ENCODE measurements at regions not wholly inside any gene's neighbourhood (a gene's known extent, or its start where the extent isn't known, plus 50 kb on each side); places are given as distances from the start of the nearest gene placed in this dataset.

- peaks cover 2% of the 10 kb centered on the region for H3K9me3 ChIP-seq (ENCODE audit: low read depth)
- H3K27ac ChIP-seq = no peak overlapping the region
- 31% methylated on average over 2 of the region's 2 CpGs for WGBS, 2 experiments (ENCODE audit: low coverage in 1 of 2, low lambda C conversion rate in 2 of 2, missing lambda C conversion rate in 2 of 2)
- no peak overlapping the region for H3K4me2 ChIP-seq (ENCODE audit: unreplicated experiment)
- no peaks in the 10 kb centered on the region for H3K4me1 ChIP-seq (ENCODE audit: insufficient read depth)
- DNase-seq = no peak
- H3K27me3 ChIP-seq (replicated peaks; ENCODE audit: insufficient read depth) = no peaks in the 10 kb centered on the region
- in situ Hi-C loops (cut with MboI) = loop anchor here (25.0 kb wide), 2 partner anchors 787 to 1112 kb away; no protein-coding TSS in a partner anchor
- H3K9ac ChIP-seq = no peak overlapping the region
- no peaks in the 10 kb centered on the region for H4K20me1 ChIP-seq (ENCODE audit: insufficient read depth)
- no peaks in the 10 kb centered on the region for H3K79me2 ChIP-seq (ENCODE audit: insufficient read depth)
- H3F3A ChIP-seq (ENCODE audit: insufficient read depth) = no peaks in the 10 kb centered on the region
- no peak overlapping the region for H2AFZ ChIP-seq
- H3K36me3 ChIP-seq (ENCODE audit: low read depth) = no peaks in the 10 kb centered on the region
- H3K4me3 ChIP-seq = no peak overlapping the region
- H3K9me2 ChIP-seq (ENCODE audit: insufficient read depth) = no peaks in the 10 kb centered on the region
- TF ChIP-seq EZH2 (IDR thresholded peaks at IDR 0.05; ENCODE audit: insufficient read depth, poor library complexity, severe bottlenecking) (no peak), EZH2phosphoT487 (IDR thresholded peaks at IDR 0.05; ENCODE audit: insufficient read depth, low read depth) (no peak)
Measured at GRCh38 chr6:163974322-163974721, 559.8 kb downstream of the QKI start.

GRCh38 chr6:163971841-163972838, 557.6 kb downstream of the QKI start:
- in situ Hi-C loops (cut with MboI) = loop anchor here (25.0 kb wide), 2 partner anchors 785 to 1110 kb away; no protein-coding TSS in a partner anchor
- WGBS, 2 experiments (ENCODE audit: low coverage in 1 of 2, low lambda C conversion rate in 2 of 2, missing lambda C conversion rate in 2 of 2) = 86% methylated on average over 55 to 59 of the region's 59 CpGs
- no peak overlapping the region for H3K27ac ChIP-seq
- H3K36me3 ChIP-seq (ENCODE audit: low read depth) = no peaks in the 10 kb centered on the region
- H3K79me2 ChIP-seq (ENCODE audit: insufficient read depth) = no peaks in the 10 kb centered on the region
- no peaks in the 10 kb centered on the region for H3K4me1 ChIP-seq (ENCODE audit: insufficient read depth)
- no peaks in the 10 kb centered on the region for H3F3A ChIP-seq (ENCODE audit: insufficient read depth)
- no peaks in the 10 kb centered on the region for H3K27me3 ChIP-seq (replicated peaks; ENCODE audit: insufficient read depth)
- H3K9me3 ChIP-seq (ENCODE audit: low read depth) = no peaks in the 10 kb centered on the region
- H3K9me2 ChIP-seq (ENCODE audit: insufficient read depth) = no peaks in the 10 kb centered on the region
- no peak overlapping the region for H3K4me2 ChIP-seq (ENCODE audit: unreplicated experiment)
- H4K20me1 ChIP-seq (ENCODE audit: insufficient read depth) = no peaks in the 10 kb centered on the region
- TF ChIP-seq EZH2phosphoT487 (IDR thresholded peaks at IDR 0.05; ENCODE audit: insufficient read depth, low read depth) (no peak), EZH2 (IDR thresholded peaks at IDR 0.05; ENCODE audit: insufficient read depth, poor library complexity, severe bottlenecking) (no peak)
- no peak overlapping the region for H3K4me3 ChIP-seq
- no peak overlapping the region for H2AFZ ChIP-seq
- no peak overlapping the region for H3K9ac ChIP-seq
- DNase-seq = no peak

GRCh38 chr6:163970846-163971564, 556.5 kb downstream of the QKI start:
- 43% methylated on average over 13 of the region's 13 CpGs for whole genome bisulfite sequencing, 2 experiments (ENCODE audit: low coverage in 1 of 2, low lambda C conversion rate in 2 of 2, missing lambda C conversion rate in 2 of 2)

More at GRCh38 chr6:163970846-163971564, 556.5 kb downstream of the QKI start:
- DNase-seq = no peak
- in situ Hi-C loops (cut with MboI) = loop anchor here (25.0 kb wide), 2 partner anchors 784 to 1109 kb away; no protein-coding TSS in a partner anchor
- H4K20me1 ChIP-seq (ENCODE audit: insufficient read depth) = no peaks in the 10 kb centered on the region
- H3K36me3 ChIP-seq (ENCODE audit: low read depth) = no peaks in the 10 kb centered on the region
- no peak overlapping the region for H3K27ac ChIP-seq
- H3K4me1 ChIP-seq (ENCODE audit: insufficient read depth) = no peaks in the 10 kb centered on the region
- H3K9me2 ChIP-seq (ENCODE audit: insufficient read depth) = no peaks in the 10 kb centered on the region
- H3K4me2 ChIP-seq (ENCODE audit: unreplicated experiment) = no peak overlapping the region
- H3K9me3 ChIP-seq (ENCODE audit: low read depth) = no peaks in the 10 kb centered on the region
- no peak overlapping the region for H3K9ac ChIP-seq
- H3K4me3 ChIP-seq = no peak overlapping the region
- H3F3A ChIP-seq (ENCODE audit: insufficient read depth) = no peaks in the 10 kb centered on the region
- H2AFZ ChIP-seq = no peak overlapping the region
- no peaks in the 10 kb centered on the region for H3K27me3 ChIP-seq (replicated peaks; ENCODE audit: insufficient read depth)
- TF ChIP-seq EZH2phosphoT487 (IDR thresholded peaks at IDR 0.05; ENCODE audit: insufficient read depth, low read depth) (no peak), EZH2 (IDR thresholded peaks at IDR 0.05; ENCODE audit: insufficient read depth, poor library complexity, severe bottlenecking) (no peak)
- no peaks in the 10 kb centered on the region for H3K79me2 ChIP-seq (ENCODE audit: insufficient read depth)
